ENCODE measurements at regions not wholly inside any gene's neighbourhood (a gene's known extent, or its start where the extent isn't known, plus 50 kb on each side); places are given as distances from the start of the nearest gene placed in this dataset.
"Not testable (repeated sequence)": the region's sequence is repeated elsewhere in the genome, so short reads cannot be mapped to it uniquely, and the experiment has no call there.

DNA sequence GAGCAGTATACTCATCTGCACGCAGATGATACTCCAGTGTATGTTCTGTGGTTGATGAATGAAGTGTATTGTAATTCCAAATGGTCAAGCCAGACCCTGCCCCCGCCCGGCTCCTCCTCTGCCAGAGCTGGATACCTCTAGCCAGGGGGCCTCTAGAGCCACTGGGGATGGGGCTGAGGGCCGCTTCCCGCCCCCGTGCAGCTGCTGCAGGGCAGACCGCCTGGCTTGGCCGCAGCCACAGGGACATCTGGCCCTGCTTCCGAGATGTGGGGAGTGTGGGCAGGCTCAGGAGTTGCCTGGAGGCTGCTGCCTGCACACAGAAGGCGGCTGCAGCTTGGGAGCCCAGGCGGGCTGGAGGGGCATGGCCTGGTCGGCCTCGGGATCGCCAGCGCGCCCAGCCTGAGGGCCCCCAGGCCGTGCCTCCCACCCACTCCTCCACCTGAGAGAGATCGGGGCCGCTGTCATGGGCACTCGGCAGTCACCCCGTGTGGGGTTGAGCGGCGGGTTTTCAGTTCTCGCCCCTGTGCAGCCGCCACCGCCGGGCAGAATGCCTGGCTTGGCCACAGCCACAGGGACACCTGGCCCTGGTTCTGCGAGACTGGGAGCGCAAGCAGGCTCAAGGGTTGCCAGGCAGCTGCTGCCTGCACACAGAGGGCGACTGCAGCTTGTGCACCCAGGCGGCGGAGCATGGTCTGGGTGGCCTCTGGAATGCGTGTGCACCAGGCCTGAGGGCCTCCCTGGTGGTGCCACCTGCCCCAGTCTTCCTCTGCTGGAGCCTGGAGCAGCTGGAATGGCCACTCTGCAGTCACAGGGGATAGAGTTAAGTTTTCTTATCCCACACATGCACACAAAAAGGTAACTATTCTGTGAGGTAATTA lies 1643.7 kb downstream of the SPATA31A7 start:
- DNase-seq (ENCODE audit: low read depth in 1 of 2, low spot score in 1 of 2), result not testable (repeated sequence)

DNA sequence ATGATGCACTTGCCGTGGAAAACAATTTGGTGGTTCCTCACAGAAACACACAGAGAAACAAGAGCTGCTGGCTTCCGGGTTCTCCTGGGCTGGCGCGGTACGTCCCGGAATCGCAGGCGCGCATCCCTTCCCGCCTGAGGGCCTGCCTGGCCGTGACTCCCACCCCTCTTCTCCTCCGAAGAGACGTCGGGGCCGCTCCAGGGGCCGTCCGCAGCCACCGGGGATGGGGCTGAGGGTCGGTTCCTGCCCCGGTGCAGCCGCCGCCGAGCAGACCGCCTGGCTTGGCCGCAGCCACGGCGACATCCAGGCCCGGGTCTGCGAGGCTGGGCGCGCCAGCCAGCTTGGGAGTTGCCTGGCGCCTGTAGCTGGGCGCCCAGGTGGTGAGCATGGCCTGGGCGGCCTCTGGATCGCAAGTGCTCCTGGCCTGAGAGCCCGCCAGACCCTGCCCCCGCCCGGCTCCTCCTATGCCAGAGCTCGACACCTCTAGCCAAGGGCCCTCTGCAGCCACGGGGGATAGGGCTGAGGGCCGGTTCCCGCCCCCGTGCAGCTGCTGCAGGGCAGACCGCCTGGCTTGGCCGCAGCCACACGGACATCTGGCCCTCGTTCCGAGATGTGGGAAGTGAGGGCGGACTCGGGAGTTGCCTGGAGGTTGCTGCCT lies 1647.5 kb downstream of the SPATA31A7 start:
- DNase-seq (ENCODE audit: low read depth in 1 of 2, low spot score in 1 of 2), result peak in 1 of 2 donors; percentile 4

GRCh38 chr9:62838024-62838718 lies 1648.3 kb downstream of the SPATA31A7 start:
- peak; percentile 77 to 82 for DNase-seq (ENCODE audit: low read depth in 1 of 2, low spot score in 1 of 2)

DNA sequence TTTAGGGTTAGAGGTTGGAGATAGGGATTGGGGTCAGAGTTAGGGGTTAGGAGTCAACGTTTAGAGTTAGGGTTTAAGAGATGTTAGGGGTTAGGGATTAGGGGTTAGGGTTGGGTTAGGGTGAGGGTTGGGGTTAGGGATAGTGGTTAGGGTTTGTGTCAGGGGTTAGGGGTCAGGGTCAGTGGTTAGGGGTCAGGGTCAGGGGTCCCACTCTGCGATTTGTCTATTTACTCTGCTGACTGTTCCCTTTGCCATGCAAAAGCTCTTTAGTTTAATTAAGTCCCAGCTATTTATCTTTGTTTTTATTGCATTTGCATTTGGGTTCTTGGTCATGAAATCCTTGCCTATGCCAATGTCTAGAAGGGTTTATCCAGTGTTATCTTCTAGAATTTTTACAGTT lies 1649.3 kb downstream of the SPATA31A7 start:
- not testable (repeated sequence) for DNase-seq (ENCODE audit: low read depth in 1 of 2, low spot score in 1 of 2)

DNA sequence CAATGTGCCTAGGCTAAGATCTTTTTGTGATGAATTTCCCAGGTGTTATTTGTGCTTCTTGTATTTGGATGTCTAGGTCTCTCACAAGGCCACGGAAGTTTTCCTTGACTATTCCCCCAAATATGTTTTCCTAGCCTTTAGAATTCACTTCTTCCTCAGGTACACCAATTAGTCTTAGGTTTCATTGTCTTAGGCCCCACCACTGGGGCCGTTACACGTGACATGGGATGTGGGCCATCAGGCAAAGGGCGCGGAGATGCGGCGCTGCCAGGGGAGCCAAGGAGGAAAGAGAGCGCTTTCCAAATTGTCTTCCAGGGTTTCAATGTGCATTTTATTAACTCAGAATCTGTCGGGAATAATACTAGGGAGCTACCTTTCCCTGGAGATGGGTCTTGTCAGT lies 1653.3 kb downstream of the SPATA31A7 start:
- not testable (repeated sequence) for DNase-seq (ENCODE audit: low read depth in 1 of 2, low spot score in 1 of 2)

- not testable (repeated sequence) for DNase-seq (ENCODE audit: low read depth in 1 of 2, low spot score in 1 of 2)
Measured at GRCh38 chr9:62843706-62844290, 1654.0 kb downstream of the SPATA31A7 start.

DNA sequence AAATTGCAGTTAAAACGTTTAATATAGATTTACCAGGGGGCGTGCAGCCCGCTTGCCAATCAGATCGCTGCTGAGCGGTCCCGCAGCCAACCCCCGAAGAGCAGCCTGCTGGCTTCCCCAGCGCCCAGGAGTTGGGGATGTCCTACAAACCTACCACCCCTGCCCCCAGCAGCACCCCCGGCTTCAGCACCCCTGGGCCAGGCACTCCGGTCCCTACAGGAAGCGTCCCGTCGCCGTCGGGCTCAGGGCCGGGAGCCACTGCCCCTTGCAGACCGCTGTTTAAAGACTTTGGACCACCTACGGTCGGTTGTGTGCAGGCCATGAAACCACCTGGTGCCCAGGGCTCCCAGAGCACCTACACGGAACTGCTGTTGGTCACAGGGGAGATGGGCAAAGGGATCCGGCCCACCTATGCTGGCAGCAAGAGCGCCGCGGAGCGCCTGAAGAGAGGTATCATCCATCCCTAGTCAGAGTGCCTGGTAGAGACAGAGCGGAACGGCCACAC lies 1654.9 kb downstream of the SPATA31A7 start:
- not testable (repeated sequence) for DNase-seq (ENCODE audit: low read depth in 1 of 2, low spot score in 1 of 2)

GRCh38 chr9:62848258-62848657 lies 1658.4 kb downstream of the SPATA31A7 start:
- DNase-seq (ENCODE audit: low read depth in 1 of 2, low spot score in 1 of 2), result not testable (repeated sequence)

DNA sequence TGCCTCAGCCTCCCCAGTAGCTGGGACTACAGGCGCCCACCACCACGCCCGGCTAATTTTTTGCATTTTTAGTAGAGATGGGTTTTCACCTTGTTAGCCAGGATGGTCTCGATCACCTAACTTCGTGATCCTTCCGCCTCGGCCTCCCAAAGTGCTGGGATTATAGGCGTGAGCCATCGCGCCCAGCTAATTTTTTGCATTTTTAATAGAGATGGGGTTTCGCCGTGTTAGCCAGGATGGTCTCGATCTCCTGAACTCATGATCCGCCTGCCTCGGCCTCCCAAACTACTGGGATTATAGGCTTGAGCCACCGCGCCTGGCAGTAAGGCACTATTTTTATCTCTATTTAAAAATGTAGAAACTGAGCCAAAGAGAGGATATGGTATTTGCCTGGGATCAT lies 1660.2 kb downstream of the SPATA31A7 start:
- not testable (repeated sequence) for DNase-seq (ENCODE audit: low read depth in 1 of 2, low spot score in 1 of 2)

DNA sequence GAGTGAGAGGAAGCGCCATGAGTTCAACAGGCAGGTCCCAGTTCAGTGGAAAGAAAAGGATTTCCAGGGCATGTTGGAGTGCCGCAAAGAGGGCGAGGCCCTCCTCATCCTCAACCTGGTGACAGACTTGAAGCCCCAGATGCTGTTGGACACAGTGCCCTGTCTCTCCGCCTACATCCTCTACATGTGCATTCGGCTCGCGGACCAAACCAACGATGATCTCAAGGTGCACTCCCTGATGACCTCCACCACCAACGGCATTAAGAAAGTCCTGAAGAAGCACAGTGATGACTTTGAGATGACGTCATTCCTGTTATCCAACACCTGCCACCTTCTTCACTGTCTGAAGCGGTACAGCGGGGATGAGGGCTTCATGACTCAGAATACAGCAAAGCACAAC lies 1667.4 kb downstream of the SPATA31A7 start:
- DNase-seq (ENCODE audit: low read depth in 1 of 2, low spot score in 1 of 2), result not testable (repeated sequence)

- not testable (repeated sequence) for DNase-seq (ENCODE audit: low read depth in 1 of 2, low spot score in 1 of 2)
Measured at GRCh38 chr9:62858240-62858639, 1668.4 kb downstream of the SPATA31A7 start.

GRCh38 chr9:62860939-62861860 lies 1671.4 kb downstream of the SPATA31A7 start:
- DNase-seq (ENCODE audit: low read depth in 1 of 2, low spot score in 1 of 2), result not testable (repeated sequence)

DNA sequence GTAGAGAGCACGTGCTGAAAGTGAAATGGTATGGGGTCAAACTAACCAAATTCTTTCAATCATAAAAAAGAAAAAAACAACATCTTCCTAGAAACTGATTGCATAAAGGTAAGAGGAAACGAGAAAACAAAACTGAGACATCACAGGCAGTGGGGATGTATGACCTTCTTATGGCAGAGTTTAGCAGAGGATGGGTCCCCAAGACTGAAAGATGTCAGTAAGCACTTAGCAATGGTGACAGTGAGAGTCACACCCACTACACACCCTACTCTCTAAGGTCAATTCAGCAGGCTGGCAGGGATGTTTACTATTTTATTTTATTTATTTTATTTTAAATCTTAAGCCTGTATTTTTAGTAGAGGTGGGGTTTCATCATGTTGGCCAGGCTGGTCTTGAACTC lies 1672.3 kb downstream of the SPATA31A7 start:
- not testable (repeated sequence) for DNase-seq (ENCODE audit: low read depth in 1 of 2, low spot score in 1 of 2)

DNA sequence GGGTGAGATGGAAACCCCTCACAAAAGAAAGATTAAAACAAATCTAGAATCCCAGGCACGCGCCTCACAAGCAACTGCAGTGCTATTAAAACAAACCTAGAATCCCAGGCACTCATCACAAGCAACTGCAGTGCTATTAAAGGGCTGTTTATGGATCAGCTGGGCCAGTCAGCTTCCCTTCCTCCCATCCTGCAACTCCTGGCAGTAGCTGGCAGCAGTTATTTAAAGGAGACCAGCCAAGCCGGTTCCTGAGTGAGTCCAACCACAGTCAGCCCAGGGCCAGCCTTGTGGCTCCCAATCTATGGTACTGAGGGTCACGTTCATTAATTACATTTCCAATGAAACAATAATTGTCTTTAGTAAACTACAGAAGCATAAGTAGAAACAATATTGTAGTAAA lies 1673.5 kb downstream of the SPATA31A7 start:
- DNase-seq (ENCODE audit: low read depth in 1 of 2, low spot score in 1 of 2), result not testable (repeated sequence)

DNA sequence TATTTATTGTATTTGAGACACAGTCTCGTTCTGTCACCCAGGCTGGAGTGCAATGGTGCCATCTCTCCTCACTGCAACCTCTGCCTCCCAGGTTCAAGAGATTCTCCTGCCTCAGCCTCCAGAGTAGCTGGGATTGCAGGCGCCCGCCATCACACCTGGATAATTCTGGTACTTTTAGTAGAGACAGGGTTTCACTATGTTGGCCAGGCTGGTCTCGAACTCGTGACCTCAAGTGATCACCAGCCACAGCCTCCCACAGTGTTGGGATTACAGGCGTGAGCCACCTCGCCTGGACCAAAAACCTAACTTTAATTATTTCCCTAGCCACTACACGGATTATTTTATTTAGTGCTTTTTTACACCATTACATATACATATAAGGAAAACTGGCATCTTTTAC lies 1674.0 kb downstream of the SPATA31A7 start:
- DNase-seq (ENCODE audit: low read depth in 1 of 2, low spot score in 1 of 2), result not testable (repeated sequence)

- not testable (repeated sequence) for DNase-seq (ENCODE audit: low read depth in 1 of 2, low spot score in 1 of 2)
Measured at GRCh38 chr9:62864481-62865469, 1674.9 kb downstream of the SPATA31A7 start.

GRCh38 chr9:62869061-62869460 lies 1679.2 kb downstream of the SPATA31A7 start:
- DNase-seq (ENCODE audit: low read depth in 1 of 2, low spot score in 1 of 2), result not testable (repeated sequence)

- not testable (repeated sequence) for DNase-seq (ENCODE audit: low read depth in 1 of 2, low spot score in 1 of 2)
Measured at GRCh38 chr9:62871765-62872164, 1681.9 kb downstream of the SPATA31A7 start.

DNA sequence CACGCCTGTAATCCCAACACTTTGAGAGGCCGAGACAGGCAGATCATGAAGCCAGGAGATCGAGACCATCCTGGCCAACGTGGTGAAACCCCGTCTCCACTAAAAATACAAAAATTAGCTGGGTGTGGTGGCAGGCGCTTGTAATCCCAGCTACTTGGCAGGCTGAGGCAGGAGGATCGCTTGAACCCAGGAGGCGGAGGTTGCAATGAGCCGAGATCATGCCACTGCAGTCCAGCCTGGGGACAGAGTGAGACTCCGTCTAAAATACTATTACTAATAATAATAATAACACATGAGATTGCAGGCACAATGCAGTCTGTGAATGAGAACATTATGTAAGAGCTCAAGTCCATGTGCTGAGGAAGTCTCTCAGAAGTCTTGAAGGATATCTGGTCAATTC lies 1684.4 kb downstream of the SPATA31A7 start:
- not testable (repeated sequence) for DNase-seq (ENCODE audit: low read depth in 1 of 2, low spot score in 1 of 2)
